ENCODE measurements at regions not wholly inside any gene's neighbourhood (a gene's known extent, or its start where the extent isn't known, plus 50 kb on each side); places are given as distances from the start of the nearest gene placed in this dataset.

GRCh38 chr2:123015186-123015585 lies 1009.9 kb upstream of the CNTNAP5 start:
- H3K36me3 Mint-ChIP-seq (ENCODE audit: low read depth) = peaks cover 2% of the 10 kb centered on the region
- no peak overlapping the region for H3K27ac Mint-ChIP-seq (ENCODE audit: unreplicated experiment)
- H3K9me3 Mint-ChIP-seq = peaks cover 11% of the 10 kb centered on the region
- H3K4me1 Mint-ChIP-seq = no peaks in the 10 kb centered on the region
- no peak for DNase-seq (ENCODE audit: low read depth, low spot score)
- no peak overlapping the region for H3K4me3 Mint-ChIP-seq
- no peaks in the 10 kb centered on the region for H3K27me3 Mint-ChIP-seq (ENCODE audit: low read depth)
- TF ChIP-seq, protein P1, sequence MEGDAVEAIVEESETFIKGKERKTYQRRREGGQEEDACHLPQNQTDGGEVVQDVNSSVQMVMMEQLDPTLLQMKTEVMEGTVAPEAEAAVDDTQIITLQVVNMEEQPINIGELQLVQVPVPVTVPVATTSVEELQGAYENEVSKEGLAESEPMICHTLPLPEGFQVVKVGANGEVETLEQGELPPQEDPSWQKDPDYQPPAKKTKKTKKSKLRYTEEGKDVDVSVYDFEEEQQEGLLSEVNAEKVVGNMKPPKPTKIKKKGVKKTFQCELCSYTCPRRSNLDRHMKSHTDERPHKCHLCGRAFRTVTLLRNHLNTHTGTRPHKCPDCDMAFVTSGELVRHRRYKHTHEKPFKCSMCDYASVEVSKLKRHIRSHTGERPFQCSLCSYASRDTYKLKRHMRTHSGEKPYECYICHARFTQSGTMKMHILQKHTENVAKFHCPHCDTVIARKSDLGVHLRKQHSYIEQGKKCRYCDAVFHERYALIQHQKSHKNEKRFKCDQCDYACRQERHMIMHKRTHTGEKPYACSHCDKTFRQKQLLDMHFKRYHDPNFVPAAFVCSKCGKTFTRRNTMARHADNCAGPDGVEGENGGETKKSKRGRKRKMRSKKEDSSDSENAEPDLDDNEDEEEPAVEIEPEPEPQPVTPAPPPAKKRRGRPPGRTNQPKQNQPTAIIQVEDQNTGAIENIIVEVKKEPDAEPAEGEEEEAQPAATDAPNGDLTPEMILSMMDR (conservative IDR thresholded peaks at IDR 0.05) = no peak

DNA sequence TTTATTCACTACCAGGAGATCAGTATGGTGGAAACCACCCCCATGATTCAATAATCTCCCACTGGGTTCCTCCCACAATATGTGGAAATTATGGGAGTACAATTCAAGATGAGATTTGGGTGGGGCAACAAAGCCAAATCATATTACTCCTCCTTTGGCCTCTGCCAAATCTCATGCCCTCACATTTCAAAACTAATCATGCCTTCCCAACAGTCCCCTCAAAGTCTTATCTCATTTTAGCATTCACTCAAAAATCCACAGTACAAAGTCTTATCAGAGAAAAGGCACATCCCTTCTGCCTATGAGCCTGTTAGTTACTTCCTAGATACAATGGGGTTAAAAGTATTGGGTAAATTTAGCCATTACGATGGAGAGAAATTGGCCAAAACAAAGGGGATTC lies 989.5 kb upstream of the CNTNAP5 start:
- TF ChIP-seq, protein P1 (conservative IDR thresholded peaks at IDR 0.05) = no peak
- H3K9me3 Mint-ChIP-seq = peaks cover 7% of the 10 kb centered on the region
- H3K4me1 Mint-ChIP-seq = no peaks in the 10 kb centered on the region
- no peak overlapping the region for H3K4me3 Mint-ChIP-seq
- peaks cover 6% of the 10 kb centered on the region for H3K36me3 Mint-ChIP-seq (ENCODE audit: low read depth)
- no peak for DNase-seq (ENCODE audit: low read depth, low spot score)
- no peaks in the 10 kb centered on the region for H3K27me3 Mint-ChIP-seq (ENCODE audit: low read depth)
- H3K27ac Mint-ChIP-seq (ENCODE audit: unreplicated experiment) = no peak overlapping the region

DNA sequence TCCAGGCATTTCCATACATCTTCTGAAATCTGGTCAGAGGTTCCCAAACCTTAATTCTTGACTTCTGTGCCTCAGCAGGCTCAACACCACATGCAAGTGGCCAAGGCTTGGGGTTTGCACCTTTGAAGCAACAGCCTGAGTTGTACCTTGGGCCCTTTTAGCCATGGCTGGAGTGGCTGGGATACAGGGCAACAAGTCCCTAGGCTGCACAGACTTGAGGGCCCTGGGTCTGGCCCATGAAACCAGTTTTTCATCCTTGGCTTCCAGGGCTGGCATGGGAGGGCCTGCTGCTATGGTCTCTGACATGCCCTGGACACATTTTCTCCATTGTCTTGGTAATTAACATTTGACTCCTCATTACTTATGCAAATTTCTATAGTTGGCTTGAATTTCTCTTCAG lies 988.8 kb upstream of the CNTNAP5 start:
- H3K27ac Mint-ChIP-seq (ENCODE audit: unreplicated experiment) = no peak overlapping the region

DNA sequence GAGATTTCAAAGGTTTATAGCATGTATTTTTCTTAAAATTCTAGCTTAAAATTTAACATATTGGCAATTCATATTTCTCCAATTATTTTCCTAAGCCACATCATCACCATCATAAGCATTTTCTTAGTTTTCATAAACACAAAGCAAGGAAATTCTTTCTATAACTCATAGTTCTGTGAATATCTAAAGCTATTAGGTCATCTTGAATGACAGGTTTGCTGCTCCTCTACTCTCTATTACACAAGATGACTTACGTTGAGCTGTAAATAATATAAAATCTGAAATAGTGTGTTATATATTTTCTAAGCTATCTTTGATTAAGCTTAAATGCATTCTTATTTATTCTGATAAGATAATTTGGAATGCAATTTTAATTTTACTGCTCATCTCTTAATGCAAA lies 984.6 kb upstream of the CNTNAP5 start:
- Mint-ChIP-seq H3K36me3 (ENCODE audit: low read depth) (peaks cover 6% of the 10 kb centered on the region), H3K27ac (ENCODE audit: unreplicated experiment) (no peak overlapping the region), H3K4me1 (no peaks in the 10 kb centered on the region), H3K27me3 (ENCODE audit: low read depth) (no peaks in the 10 kb centered on the region), H3K9me3 (no peaks in the 10 kb centered on the region), H3K4me3 (no peak overlapping the region)
- TF ChIP-seq, protein P1 (conservative IDR thresholded peaks at IDR 0.05) = no peak
- no peak for DNase-seq (ENCODE audit: low read depth, low spot score)

More for the DNA sequence above, 988.8 kb upstream of the CNTNAP5 start:
- TF ChIP-seq, protein P1 (conservative IDR thresholded peaks at IDR 0.05) = no peak
- H3K36me3 Mint-ChIP-seq (ENCODE audit: low read depth) = peaks cover 6% of the 10 kb centered on the region
- DNase-seq (ENCODE audit: low read depth, low spot score) = no peak
- H3K9me3 Mint-ChIP-seq = peaks cover 4% of the 10 kb centered on the region
- no peak overlapping the region for H3K4me3 Mint-ChIP-seq
- H3K27me3 Mint-ChIP-seq (ENCODE audit: low read depth) = no peaks in the 10 kb centered on the region
- H3K4me1 Mint-ChIP-seq = no peaks in the 10 kb centered on the region

DNA sequence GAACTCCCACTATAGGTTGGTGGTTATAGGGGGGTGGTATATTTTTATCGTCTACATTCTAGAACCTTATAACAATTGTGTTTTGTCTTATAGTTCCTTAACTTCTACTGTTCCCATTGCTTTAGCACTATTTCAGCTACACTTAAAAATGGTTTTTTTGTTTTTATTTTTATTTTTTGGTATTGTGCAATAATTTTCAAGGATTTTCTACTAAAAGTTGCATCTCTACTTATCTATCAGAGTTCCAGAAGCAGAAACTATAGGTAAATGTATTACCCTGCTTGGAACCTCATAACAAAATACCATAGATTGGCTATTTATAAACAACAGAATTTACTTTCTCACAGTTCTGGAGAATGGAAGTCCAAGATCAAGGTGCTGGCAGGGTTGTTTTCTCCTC lies 981.6 kb upstream of the CNTNAP5 start:
- Mint-ChIP-seq H3K9me3 (peaks cover 2% of the 10 kb centered on the region), H3K27me3 (ENCODE audit: low read depth) (no peaks in the 10 kb centered on the region), H3K4me1 (no peaks in the 10 kb centered on the region), H3K4me3 (no peak overlapping the region), H3K27ac (ENCODE audit: unreplicated experiment) (no peak overlapping the region), H3K36me3 (ENCODE audit: low read depth) (no peaks in the 10 kb centered on the region)
- no peak for DNase-seq (ENCODE audit: low read depth, low spot score)
- TF ChIP-seq, protein P1 (conservative IDR thresholded peaks at IDR 0.05) = no peak

DNA sequence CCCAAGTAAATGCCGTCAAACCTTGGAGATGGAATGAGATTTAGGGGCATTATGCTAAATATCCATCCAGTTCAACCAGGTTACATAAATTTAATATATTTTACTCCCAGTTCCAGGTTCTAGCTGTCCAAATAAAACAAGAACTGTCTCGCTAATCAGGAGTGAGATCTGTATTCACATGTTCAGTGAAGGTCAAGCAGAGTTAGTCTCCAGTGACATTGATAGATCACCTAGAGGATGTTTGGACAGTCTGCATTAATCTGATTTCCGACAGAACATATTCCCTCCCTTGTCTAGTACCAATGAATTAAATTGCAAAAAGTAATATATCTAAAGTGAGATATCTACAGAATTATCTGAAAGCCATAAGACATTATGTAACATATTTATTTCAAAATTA lies 979.4 kb upstream of the CNTNAP5 start:
- TF ChIP-seq, protein P1 (conservative IDR thresholded peaks at IDR 0.05) = no peak

More for the DNA sequence above, 979.4 kb upstream of the CNTNAP5 start:
- H3K27me3 Mint-ChIP-seq (ENCODE audit: low read depth) = no peaks in the 10 kb centered on the region
- H3K4me3 Mint-ChIP-seq = no peak overlapping the region
- H3K9me3 Mint-ChIP-seq = peaks cover 2% of the 10 kb centered on the region
- DNase-seq (ENCODE audit: low read depth, low spot score) = no peak
- H3K36me3 Mint-ChIP-seq (ENCODE audit: low read depth) = no peaks in the 10 kb centered on the region
- no peak overlapping the region for H3K27ac Mint-ChIP-seq (ENCODE audit: unreplicated experiment)
- no peaks in the 10 kb centered on the region for H3K4me1 Mint-ChIP-seq

Data from neural crest cell (in vitro differentiated cells).